Activated CD8-positive, alpha-beta T cell treated with anti-CD3 and anti-CD28 coated beads for 36 hours (primary cell): ENCODE measurements at regions not wholly inside any gene's neighbourhood (a gene's known extent, or its start where the extent isn't known, plus 50 kb on each side); places are given as distances from the start of the nearest gene placed in this dataset.

ENCODE experiments used
- ATAC-seq: fragments of 200-7000 bp; cut with Tn5 transposase; one replicate; pipeline ENCODE4 v1.10.0; 2021; ENCODE audit warnings: mild to moderate bottlenecking, moderate library complexity
- CTCF ChIA-PET: fragments of 350-600 bp; sonication (Branson Sonifier 250); formaldehyde crosslinking; loops from one replicate; lab custom pipeline; 2021; ENCODE audit warnings: antibody characterized with exemption; lab: Charles Lee
- POLR2A ChIA-PET: fragments of 350-600 bp; sonication (Branson Sonifier 250); formaldehyde crosslinking; loops from one replicate; lab custom pipeline; 2021; ENCODE audit warnings: antibody characterized with exemption; lab: Charles Lee
- DNase-seq: peaks from one replicate; pipeline ENCODE4 v3.0.0-alpha.2; 2020
- H3K27ac Mint-ChIP-seq: one replicate; pipeline ENCODE4 v1.8.0; 2021; ENCODE audit warnings: mild to moderate bottlenecking, mixed read lengths
- H3K27me3 Mint-ChIP-seq: one replicate; pipeline ENCODE4 v1.8.0; 2021; ENCODE audit warnings: mixed read lengths
- H3K36me3 Mint-ChIP-seq: one replicate; pipeline ENCODE4 v1.8.0; 2021; ENCODE audit warnings: low read depth, mixed read lengths
- H3K4me1 Mint-ChIP-seq: one replicate; pipeline ENCODE4 v1.8.0; 2021; ENCODE audit warnings: low read depth, mixed read lengths
- H3K4me3 Mint-ChIP-seq: one replicate; pipeline ENCODE4 v1.8.0; 2021; ENCODE audit warnings: mild to moderate bottlenecking, moderate library complexity, mixed read lengths
- H3K9me3 Mint-ChIP-seq: one replicate; pipeline ENCODE4 v1.8.0; 2021; ENCODE audit warnings: mixed read lengths
- CTCF ChIP-seq: fragments of 200-600 bp; IDR thresholded peaks from one replicate; pipeline ENCODE4 v1.8.0; 2022; ENCODE audit warnings: antibody characterized with exemption, mild to moderate bottlenecking
- intact Hi-C: fragments of 100-400 bp; cut with micrococcal nuclease; formaldehyde crosslinking; loops from one replicate; pipeline ENCODE4 v1.10.0; 2022

GRCh38 chr6:9100869-9101580, 665.7 kb upstream of the SLC35B3 start:
- TF ChIP-seq CTCF: no peak
- H3K4me1 Mint-ChIP-seq: no peaks in the 10 kb centered on the region
- no peaks in the 10 kb centered on the region for H3K27me3 Mint-ChIP-seq
- H3K9me3 Mint-ChIP-seq: peaks cover 4% of the 10 kb centered on the region
- ChIA-PET CTCF (interaction anchor here (0.7 kb wide), 1 partner anchor 60 kb away, joined by 3 read pairs; no protein-coding TSS in a partner anchor), POLR2A (no interaction called here)
- no peaks in the 10 kb centered on the region for H3K36me3 Mint-ChIP-seq
- DNase-seq (no peak), ATAC-seq (no peak)
- H3K4me3 Mint-ChIP-seq: no peak overlapping the region
- no peak overlapping the region for H3K27ac Mint-ChIP-seq
- intact Hi-C loops: no loop called here

- DNase-seq (no peak), ATAC-seq (no peak)
- no peak for TF ChIP-seq CTCF
- Mint-ChIP-seq H3K27ac (no peak overlapping the region), H3K4me3 (no peak overlapping the region), H3K27me3 (no peaks in the 10 kb centered on the region), H3K4me1 (no peaks in the 10 kb centered on the region), H3K9me3 (peaks cover 4% of the 10 kb centered on the region), H3K36me3 (no peaks in the 10 kb centered on the region)
- POLR2A ChIA-PET: no interaction called here
- CTCF ChIA-PET: no interaction called here
- intact Hi-C loops: no loop called here
Observed at GRCh38 chr6:9095729-9096128, 660.4 kb upstream of the SLC35B3 start.

- H3K4me1 Mint-ChIP-seq: no peaks in the 10 kb centered on the region
- no peak for TF ChIP-seq CTCF
- intact Hi-C loops: no loop called here
- H3K27ac Mint-ChIP-seq: no peak overlapping the region
- POLR2A ChIA-PET: no interaction called here
- no peaks in the 10 kb centered on the region for H3K36me3 Mint-ChIP-seq
- DNase-seq (no peak), ATAC-seq (no peak)
- H3K4me3 Mint-ChIP-seq: no peak overlapping the region
- CTCF ChIA-PET: no interaction called here
- peaks cover 4% of the 10 kb centered on the region for H3K9me3 Mint-ChIP-seq
- no peaks in the 10 kb centered on the region for H3K27me3 Mint-ChIP-seq
Observed at GRCh38 chr6:9095137-9095536, 659.8 kb upstream of the SLC35B3 start.

- ATAC-seq: no peak
- TF ChIP-seq CTCF: no peak
- Mint-ChIP-seq H3K27ac (no peak overlapping the region), H3K27me3 (peaks cover 1% of the 10 kb centered on the region), H3K4me1 (peaks cover 2% of the 10 kb centered on the region), H3K9me3 (no peaks in the 10 kb centered on the region), H3K4me3 (no peak overlapping the region), H3K36me3 (no peaks in the 10 kb centered on the region)
- POLR2A ChIA-PET: no interaction called here
- CTCF ChIA-PET: no interaction called here
- intact Hi-C loops: no loop called here
- no peak for DNase-seq
Observed at GRCh38 chr6:9089724-9090123, 654.4 kb upstream of the SLC35B3 start.

- intact Hi-C loops: no loop called here
- H3K27me3 Mint-ChIP-seq: peaks cover 1% of the 10 kb centered on the region
- ChIA-PET CTCF (no interaction called here), POLR2A (no interaction called here)
- H3K4me1 Mint-ChIP-seq: peaks cover 2% of the 10 kb centered on the region
- H3K9me3 Mint-ChIP-seq: no peaks in the 10 kb centered on the region
- no peaks in the 10 kb centered on the region for H3K36me3 Mint-ChIP-seq
- H3K27ac Mint-ChIP-seq: no peak overlapping the region
- no peak for ATAC-seq
- DNase-seq: no peak
- TF ChIP-seq CTCF: no peak
- H3K4me3 Mint-ChIP-seq: no peak overlapping the region
Observed at GRCh38 chr6:9087470-9087869, 652.1 kb upstream of the SLC35B3 start.
